ENCODE measurements at regions not wholly inside any gene's neighbourhood (a gene's known extent, or its start where the extent isn't known, plus 50 kb on each side); places are given as distances from the start of the nearest gene placed in this dataset.

DNA sequence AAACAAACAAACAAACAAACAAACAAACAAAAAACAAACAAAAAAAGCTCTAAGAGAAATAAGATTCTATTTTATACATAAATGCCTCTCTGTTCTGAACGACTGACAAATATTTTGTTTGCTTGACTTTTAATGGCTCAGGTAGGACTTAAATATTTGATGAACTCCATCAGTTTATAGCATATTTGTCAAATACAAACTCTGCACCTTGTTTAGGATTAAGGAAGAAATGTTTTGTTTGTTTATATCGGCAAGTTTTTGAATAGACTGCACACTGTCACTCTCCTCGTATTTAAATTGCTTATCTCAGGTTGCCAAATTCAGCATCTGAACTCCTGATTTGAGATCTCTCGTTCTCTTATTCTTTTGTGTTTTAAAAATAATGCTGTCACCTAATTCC is 1499.7 kb upstream of the SLC10A2 start:
- TF ChIP-seq, protein P1, sequence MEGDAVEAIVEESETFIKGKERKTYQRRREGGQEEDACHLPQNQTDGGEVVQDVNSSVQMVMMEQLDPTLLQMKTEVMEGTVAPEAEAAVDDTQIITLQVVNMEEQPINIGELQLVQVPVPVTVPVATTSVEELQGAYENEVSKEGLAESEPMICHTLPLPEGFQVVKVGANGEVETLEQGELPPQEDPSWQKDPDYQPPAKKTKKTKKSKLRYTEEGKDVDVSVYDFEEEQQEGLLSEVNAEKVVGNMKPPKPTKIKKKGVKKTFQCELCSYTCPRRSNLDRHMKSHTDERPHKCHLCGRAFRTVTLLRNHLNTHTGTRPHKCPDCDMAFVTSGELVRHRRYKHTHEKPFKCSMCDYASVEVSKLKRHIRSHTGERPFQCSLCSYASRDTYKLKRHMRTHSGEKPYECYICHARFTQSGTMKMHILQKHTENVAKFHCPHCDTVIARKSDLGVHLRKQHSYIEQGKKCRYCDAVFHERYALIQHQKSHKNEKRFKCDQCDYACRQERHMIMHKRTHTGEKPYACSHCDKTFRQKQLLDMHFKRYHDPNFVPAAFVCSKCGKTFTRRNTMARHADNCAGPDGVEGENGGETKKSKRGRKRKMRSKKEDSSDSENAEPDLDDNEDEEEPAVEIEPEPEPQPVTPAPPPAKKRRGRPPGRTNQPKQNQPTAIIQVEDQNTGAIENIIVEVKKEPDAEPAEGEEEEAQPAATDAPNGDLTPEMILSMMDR (IDR thresholded peaks at IDR 0.05; ENCODE audit: low read length): no peak
- TF ChIP-seq EZH2 (IDR thresholded peaks at IDR 0.05; ENCODE audit: borderline replicate concordance, low read length): no peak
